Thyroid gland (tissue), 4 donors: ENCODE measurements at regions not wholly inside any gene's neighbourhood (a gene's known extent, or its start where the extent isn't known, plus 50 kb on each side); places are given as distances from the start of the nearest gene placed in this dataset.
"Not testable (repeated sequence)": the region's sequence is repeated elsewhere in the genome, so short reads cannot be mapped to it uniquely, and the experiment has no call there.

ENCODE experiments used
- POLR2A ChIP-seq, 2 donors: fragments of 450-650 bp; IDR thresholded peaks; one replicate each; pipeline ENCODE4 v1.6.1; 2017; ENCODE audit warnings: antibody characterized with exemption in 2 of 2, mild to moderate bottlenecking in 2 of 2, moderate library complexity in 1 of 2
- TF ChIP-seq, protein P1 (sequence below), 6 experiments: fragments of 200-600 bp in 3 of 6; fragments of 450-650 bp in 3 of 6; sonication (generic) in 3 of 6; IDR thresholded peaks; one replicate each; pipeline ENCODE4 v1.5.1; 2016 to 2019; ENCODE audit warnings: antibody characterized with exemption in 6 of 6, mild to moderate bottlenecking in 2 of 6, inconsistent platforms in 1 of 6, moderate library complexity in 1 of 6

DNA sequence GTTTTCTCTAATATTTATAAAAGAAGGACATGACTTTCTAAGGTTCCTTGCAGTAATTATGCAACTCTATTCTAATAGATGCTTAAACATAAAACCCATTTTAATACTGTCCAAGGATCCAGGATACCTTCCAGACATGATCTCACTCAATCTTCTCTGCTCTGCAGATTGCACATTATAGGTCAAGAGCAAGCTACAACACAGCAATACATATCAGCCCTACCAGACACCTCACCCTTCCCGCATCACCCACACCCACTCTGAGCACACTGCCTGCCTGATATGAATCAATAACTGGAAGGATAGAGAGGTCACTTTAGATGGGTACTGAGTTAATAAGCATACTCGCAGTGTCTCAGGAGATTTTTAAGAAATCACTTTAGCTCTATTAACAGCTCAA, 74.0 kb upstream of the NBPF26 start:
- TF ChIP-seq, protein P1, sequence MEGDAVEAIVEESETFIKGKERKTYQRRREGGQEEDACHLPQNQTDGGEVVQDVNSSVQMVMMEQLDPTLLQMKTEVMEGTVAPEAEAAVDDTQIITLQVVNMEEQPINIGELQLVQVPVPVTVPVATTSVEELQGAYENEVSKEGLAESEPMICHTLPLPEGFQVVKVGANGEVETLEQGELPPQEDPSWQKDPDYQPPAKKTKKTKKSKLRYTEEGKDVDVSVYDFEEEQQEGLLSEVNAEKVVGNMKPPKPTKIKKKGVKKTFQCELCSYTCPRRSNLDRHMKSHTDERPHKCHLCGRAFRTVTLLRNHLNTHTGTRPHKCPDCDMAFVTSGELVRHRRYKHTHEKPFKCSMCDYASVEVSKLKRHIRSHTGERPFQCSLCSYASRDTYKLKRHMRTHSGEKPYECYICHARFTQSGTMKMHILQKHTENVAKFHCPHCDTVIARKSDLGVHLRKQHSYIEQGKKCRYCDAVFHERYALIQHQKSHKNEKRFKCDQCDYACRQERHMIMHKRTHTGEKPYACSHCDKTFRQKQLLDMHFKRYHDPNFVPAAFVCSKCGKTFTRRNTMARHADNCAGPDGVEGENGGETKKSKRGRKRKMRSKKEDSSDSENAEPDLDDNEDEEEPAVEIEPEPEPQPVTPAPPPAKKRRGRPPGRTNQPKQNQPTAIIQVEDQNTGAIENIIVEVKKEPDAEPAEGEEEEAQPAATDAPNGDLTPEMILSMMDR (IDR thresholded peaks at IDR 0.05) = not testable (repeated sequence)
- TF ChIP-seq POLR2A (IDR thresholded peaks at IDR 0.05) = not testable (repeated sequence)
